ENCODE measurements at regions not wholly inside any gene's neighbourhood (a gene's known extent, or its start where the extent isn't known, plus 50 kb on each side); places are given as distances from the start of the nearest gene placed in this dataset.

- no peak for TF ChIP-seq CTCF (IDR thresholded peaks at IDR 0.05; ENCODE audit: low read depth, low read length)
- no peak for DNase-seq (ENCODE audit: extremely low read depth, low read depth)
Measured at GRCh38 chr11:24289301-24289700, 207.6 kb upstream of the LUZP2 start.

- TF ChIP-seq CTCF (IDR thresholded peaks at IDR 0.05; ENCODE audit: low read depth, low read length), result no peak
- DNase-seq (ENCODE audit: extremely low read depth, low read depth), result no peak
Measured at GRCh38 chr11:24293964-24294363, 202.9 kb upstream of the LUZP2 start.

GRCh38 chr11:24295360-24295759 lies 201.5 kb upstream of the LUZP2 start:
- no peak for DNase-seq (ENCODE audit: extremely low read depth, low read depth)
- no peak for TF ChIP-seq CTCF (IDR thresholded peaks at IDR 0.05; ENCODE audit: low read depth, low read length)

GRCh38 chr11:24297461-24297860 lies 199.4 kb upstream of the LUZP2 start:
- TF ChIP-seq CTCF (IDR thresholded peaks at IDR 0.05; ENCODE audit: low read depth, low read length), result no peak
- no peak for DNase-seq (ENCODE audit: extremely low read depth, low read depth)

- no peak for DNase-seq (ENCODE audit: extremely low read depth, low read depth)
- TF ChIP-seq CTCF (IDR thresholded peaks at IDR 0.05; ENCODE audit: low read depth, low read length), result no peak
Measured at GRCh38 chr11:24298146-24298545, 198.7 kb upstream of the LUZP2 start.

GRCh38 chr11:24311974-24312373 lies 184.9 kb upstream of the LUZP2 start:
- DNase-seq (ENCODE audit: extremely low read depth, low read depth), result no peak
- no peak for TF ChIP-seq CTCF (IDR thresholded peaks at IDR 0.05; ENCODE audit: low read depth, low read length)

- TF ChIP-seq CTCF (IDR thresholded peaks at IDR 0.05; ENCODE audit: low read depth, low read length), result no peak
Measured at GRCh38 chr11:24312464-24313238, 184.2 kb upstream of the LUZP2 start.

More at GRCh38 chr11:24312464-24313238, 184.2 kb upstream of the LUZP2 start:
- no peak for DNase-seq (ENCODE audit: extremely low read depth, low read depth)

All from AG09319 (cell line).